Naive thymus-derived CD4-positive, alpha-beta T cell (primary cell): ENCODE measurements at regions not wholly inside any gene's neighbourhood (a gene's known extent, or its start where the extent isn't known, plus 50 kb on each side); places are given as distances from the start of the nearest gene placed in this dataset.

Experiments used
- ATAC-seq: fragments of 150-1000 bp; cut with Tn5 transposase; 2 replicates; pipeline ENCODE4 v1.10.0; 2021; ENCODE audit warnings: mild to moderate bottlenecking, moderate library complexity
- CTCF ChIA-PET: fragments of 350-600 bp; sonication (Branson Sonifier 250); formaldehyde crosslinking; loops from one replicate; lab custom pipeline; 2021; ENCODE audit warnings: antibody characterized with exemption; lab: Charles Lee
- POLR2A ChIA-PET: fragments of 350-600 bp; sonication (Branson Sonifier 250); formaldehyde crosslinking; loops from one replicate; lab custom pipeline; 2021; ENCODE audit warnings: antibody characterized with exemption, inconsistent platforms; lab: Charles Lee
- DNase-seq, 9 donors: peaks; one replicate each; pipeline versions ENCODE4 v3.0.0 to v3.0.0-alpha.2; 2020 to 2022; ENCODE audit warnings: mixed read lengths in 1 of 9
- H3K27ac ChIP-seq: one replicate; pipeline ENCODE4 v1.7.0; 2013; ENCODE audit warnings: mild to moderate bottlenecking, low read depth, low read length, moderate library complexity
- H3K27me3 ChIP-seq, 2 donors: one replicate each; pipeline ENCODE4 v1.7.0; 2013; ENCODE audit warnings: low read length in 2 of 2, mild to moderate bottlenecking in 2 of 2, moderate library complexity in 2 of 2; ENCODE audit not compliant: control insufficient read depth in 2 of 2, insufficient read depth in 2 of 2
- H3K36me3 ChIP-seq, 3 experiments: 1 replicate in 2 of 3; 2 replicates in 1 of 3; pipeline ENCODE4 v1.7.0; 2013; ENCODE audit warnings: low read length in 3 of 3, mild to moderate bottlenecking in 3 of 3, moderate library complexity in 1 of 3; ENCODE audit not compliant: insufficient read depth in 3 of 3, control insufficient read depth in 2 of 3
- H3K4me1 ChIP-seq, 2 donors: one replicate each; pipeline ENCODE4 v1.7.0; 2013; ENCODE audit warnings: low read length in 2 of 2, mild to moderate bottlenecking in 2 of 2, moderate library complexity in 1 of 2; ENCODE audit not compliant: control insufficient read depth in 2 of 2, insufficient read depth in 2 of 2
- H3K4me3 ChIP-seq: 2 replicates; pipeline ENCODE4 v1.7.0; 2013; ENCODE audit warnings: mild to moderate bottlenecking, low read length
- H3K9me3 ChIP-seq, 3 experiments: 1 replicate in 2 of 3; 2 replicates in 1 of 3; pipeline ENCODE4 v1.7.0; 2013; ENCODE audit warnings: low read length in 3 of 3; ENCODE audit not compliant: control insufficient read depth in 2 of 3
- H3K27ac Mint-ChIP-seq, 9 donors: one replicate each; pipeline ENCODE4 v1.8.0; 2020 to 2022; ENCODE audit warnings: mixed read lengths in 9 of 9, mild to moderate bottlenecking in 8 of 9, moderate library complexity in 5 of 9, inconsistent platforms in 2 of 9
- H3K27me3 Mint-ChIP-seq, 5 donors: one replicate each; pipeline ENCODE4 v1.8.0; 2021 to 2022; ENCODE audit warnings: mixed read lengths in 5 of 5, mild to moderate bottlenecking in 1 of 5
- H3K36me3 Mint-ChIP-seq, 5 donors: one replicate each; pipeline ENCODE4 v1.8.0; 2020 to 2022; ENCODE audit warnings: mixed read lengths in 5 of 5, mild to moderate bottlenecking in 3 of 5, inconsistent platforms in 1 of 5
- H3K4me1 Mint-ChIP-seq, 7 donors: one replicate each; pipeline ENCODE4 v1.8.0; 2020 to 2022; ENCODE audit warnings: mixed read lengths in 7 of 7, mild to moderate bottlenecking in 3 of 7, inconsistent platforms in 1 of 7
- H3K4me3 Mint-ChIP-seq, 10 donors: one replicate each; pipeline ENCODE4 v1.8.0; 2020 to 2022; ENCODE audit warnings: mild to moderate bottlenecking in 10 of 10, mixed read lengths in 10 of 10, moderate library complexity in 6 of 10, inconsistent platforms in 2 of 10
- H3K9me3 Mint-ChIP-seq, 11 donors: one replicate each; pipeline ENCODE4 v1.8.0; 2020 to 2022; ENCODE audit warnings: mixed read lengths in 11 of 11, mild to moderate bottlenecking in 4 of 11, inconsistent platforms in 1 of 11, moderate library complexity in 1 of 11
- intact Hi-C, 2 donors: fragments of 100-400 bp; cut with micrococcal nuclease; formaldehyde crosslinking; loops; one replicate each; pipeline ENCODE4 v1.15.1; 2023

- H3K27me3 ChIP-seq: no peaks in the 10 kb centered on the region
- Mint-ChIP-seq H3K27ac (no peak overlapping the region), H3K4me1 (peaks cover 0 to 6% (median 0%) of the 10 kb centered on the region in 7 donors), H3K27me3 (peaks cover 0 to 4% (median 0%) of the 10 kb centered on the region in 5 donors), H3K9me3 (peaks cover 0 to 5% (median 0%) of the 10 kb centered on the region in 11 donors), H3K4me3 (no peak overlapping the region), H3K36me3 (no peaks in the 10 kb centered on the region)
- no peak for DNase-seq
- POLR2A ChIA-PET: no interaction called here
- intact Hi-C loops: no loop called here
- no peak overlapping the region for H3K4me3 ChIP-seq
- H3K27ac ChIP-seq: no peak overlapping the region
- ATAC-seq: peak; percentile 49
- H3K4me1 ChIP-seq: no peaks in the 10 kb centered on the region
- H3K9me3 ChIP-seq: no peaks in the 10 kb centered on the region
- no peaks in the 10 kb centered on the region for H3K36me3 ChIP-seq
- CTCF ChIA-PET: no interaction called here
These were observed 152.4 kb downstream of the HLX start for GRCh38 chr1:221031458-221032203.

- Mint-ChIP-seq H3K36me3 (peaks cover 0 to 3% (median 0%) of the 10 kb centered on the region in 5 donors), H3K9me3 (peaks cover 0 to 5% (median 0%) of the 10 kb centered on the region in 11 donors), H3K27me3 (peaks cover 0 to 4% (median 0%) of the 10 kb centered on the region in 5 donors), H3K4me3 (no peak overlapping the region), H3K4me1 (peaks cover 0 to 8% (median 0%) of the 10 kb centered on the region in 7 donors), H3K27ac (no peak overlapping the region)
- Histone ChIP-seq H3K36me3 (no peaks in the 10 kb centered on the region), H3K9me3 (no peaks in the 10 kb centered on the region), H3K27ac (no peak overlapping the region), H3K27me3 (no peaks in the 10 kb centered on the region), H3K4me1 (no peaks in the 10 kb centered on the region), H3K4me3 (no peak overlapping the region)
- intact Hi-C loops: no loop called here
- POLR2A ChIA-PET: no interaction called here
- DNase-seq: no peak
- ATAC-seq: no peak
- CTCF ChIA-PET: no interaction called here
These were observed 153.0 kb downstream of the HLX start for GRCh38 chr1:221032204-221032585.

GRCh38 chr1:221032637-221033280 is 153.5 kb downstream of the HLX start:
- Mint-ChIP-seq H3K36me3 (peaks cover 0 to 3% (median 0%) of the 10 kb centered on the region in 5 donors), H3K27me3 (peaks cover 0 to 4% (median 0%) of the 10 kb centered on the region in 5 donors), H3K4me1 (peaks cover 0 to 8% (median 0%) of the 10 kb centered on the region in 7 donors), H3K27ac (no peak overlapping the region), H3K4me3 (no peak overlapping the region), H3K9me3 (peaks cover 0 to 10% (median 0%) of the 10 kb centered on the region in 11 donors)
- Histone ChIP-seq H3K4me1 (no peaks in the 10 kb centered on the region), H3K9me3 (no peaks in the 10 kb centered on the region), H3K27me3 (no peaks in the 10 kb centered on the region), H3K4me3 (no peak overlapping the region), H3K27ac (no peak overlapping the region), H3K36me3 (no peaks in the 10 kb centered on the region)
- CTCF ChIA-PET: no interaction called here
- POLR2A ChIA-PET: no interaction called here
- DNase-seq (no peak), ATAC-seq (no peak)
- intact Hi-C loops: no loop called here

- no peaks in the 10 kb centered on the region for H3K4me1 ChIP-seq
- ChIA-PET POLR2A (no interaction called here), CTCF (no interaction called here)
- ATAC-seq (peak; percentile 36), DNase-seq (no peak)
- Mint-ChIP-seq H3K27ac (peak overlapping the region in 1 of 9 donors; percentile 14), H3K4me1 (peaks cover 0 to 8% (median 0%) of the 10 kb centered on the region in 7 donors), H3K36me3 (peaks cover 0 to 3% (median 0%) of the 10 kb centered on the region in 5 donors), H3K27me3 (peaks cover 0 to 8% (median 0%) of the 10 kb centered on the region in 5 donors), H3K4me3 (no peak overlapping the region), H3K9me3 (peaks cover 0 to 14% (median 0%) of the 10 kb centered on the region in 11 donors)
- no peak overlapping the region for H3K27ac ChIP-seq
- no peak overlapping the region for H3K4me3 ChIP-seq
- H3K36me3 ChIP-seq: no peaks in the 10 kb centered on the region
- intact Hi-C loops: no loop called here
- H3K27me3 ChIP-seq: no peaks in the 10 kb centered on the region
- no peaks in the 10 kb centered on the region for H3K9me3 ChIP-seq
These were observed 156.5 kb downstream of the HLX start for GRCh38 chr1:221035662-221036153.

GRCh38 chr1:221039616-221040015 is 160.4 kb downstream of the HLX start:
- no peaks in the 10 kb centered on the region for H3K9me3 ChIP-seq
- H3K4me1 ChIP-seq: no peaks in the 10 kb centered on the region
- intact Hi-C loops: no loop called here
- no peaks in the 10 kb centered on the region for H3K27me3 ChIP-seq
- ChIA-PET POLR2A (no interaction called here), CTCF (no interaction called here)
- no peak overlapping the region for H3K4me3 Mint-ChIP-seq
- ATAC-seq: no peak
- H3K27ac Mint-ChIP-seq: no peak overlapping the region
- H3K27me3 Mint-ChIP-seq: peaks cover 0 to 8% (median 4%) of the 10 kb centered on the region in 5 donors
- H3K4me1 Mint-ChIP-seq: peaks cover 0 to 8% (median 0%) of the 10 kb centered on the region in 7 donors
- peaks cover 0 to 14% (median 0%) of the 10 kb centered on the region in 11 donors for H3K9me3 Mint-ChIP-seq
- no peak overlapping the region for H3K4me3 ChIP-seq
- H3K36me3 ChIP-seq: no peaks in the 10 kb centered on the region
- no peak overlapping the region for H3K27ac ChIP-seq
- DNase-seq: no peak
- peaks cover 0 to 3% (median 0%) of the 10 kb centered on the region in 5 donors for H3K36me3 Mint-ChIP-seq

GRCh38 chr1:221040101-221040500 is 160.9 kb downstream of the HLX start:
- intact Hi-C loops: no loop called here
- DNase-seq (no peak), ATAC-seq (no peak)
- Mint-ChIP-seq H3K9me3 (peaks cover 0 to 14% (median 0%) of the 10 kb centered on the region in 11 donors), H3K27ac (no peak overlapping the region), H3K4me3 (no peak overlapping the region), H3K27me3 (peaks cover 0 to 12% (median 2%) of the 10 kb centered on the region in 5 donors), H3K36me3 (peaks cover 0 to 3% (median 0%) of the 10 kb centered on the region in 5 donors), H3K4me1 (peaks cover 0 to 8% (median 0%) of the 10 kb centered on the region in 7 donors)
- H3K4me3 ChIP-seq: no peak overlapping the region
- H3K4me1 ChIP-seq: no peaks in the 10 kb centered on the region
- H3K27me3 ChIP-seq: no peaks in the 10 kb centered on the region
- H3K9me3 ChIP-seq: no peaks in the 10 kb centered on the region
- H3K27ac ChIP-seq: no peak overlapping the region
- ChIA-PET CTCF (no interaction called here), POLR2A (no interaction called here)
- no peaks in the 10 kb centered on the region for H3K36me3 ChIP-seq
